ENCODE measurements at regions not wholly inside any gene's neighbourhood (a gene's known extent, or its start where the extent isn't known, plus 50 kb on each side); places are given as distances from the start of the nearest gene placed in this dataset.

- Histone ChIP-seq H3K4me2 (ENCODE audit: low read depth, low read length) (no peak overlapping the region), H3K79me2 (ENCODE audit: insufficient read depth, low read length) (no peaks in the 10 kb centered on the region), H3K36me3 (replicated peaks in 1 of 2; ENCODE audit: control insufficient read depth in 1 of 2, insufficient read depth in 2 of 2, low read length in 2 of 2) (no peaks in the 10 kb centered on the region), H2AFZ (ENCODE audit: low read length) (no peak overlapping the region), H3K9ac (ENCODE audit: insufficient read depth, low read depth, low read length) (no peak overlapping the region), H4K20me1 (ENCODE audit: insufficient read depth, low read length) (no peaks in the 10 kb centered on the region), H3K27ac (ENCODE audit: extremely low read length, insufficient read depth, low read length) (no peak overlapping the region), H3K4me3 (replicated peaks in 1 of 3; ENCODE audit: insufficient read depth in 1 of 3, low read depth in 2 of 3, low read length in 3 of 3) (no peak overlapping the region), H3K4me1 (ENCODE audit: insufficient read depth, low read length) (no peaks in the 10 kb centered on the region), H3K27me3 (ENCODE audit: control insufficient read depth in 1 of 2, insufficient read depth in 2 of 2, low read length in 2 of 2) (no peaks in the 10 kb centered on the region), H3K9me3 (ENCODE audit: low read length) (no peaks in the 10 kb centered on the region)
- POLR2A ChIA-PET: no interaction called here
- FAIRE-seq (no peak), DNase-seq (ENCODE audit: low spot score) (no peak), ATAC-seq (no peak)
- no TSS peak for BruUV-seq (replicated peaks)
- WGBS (ENCODE audit: low lambda C conversion rate): 0% methylated on average over 3 of the region's 3 CpGs
- in situ Hi-C loops (cut with HindIII; ENCODE audit: extremely low pct_ligation_motif_present, low pct_unique_long_range_greater_than_20kb): no loop called here
- intact Hi-C loops (cut with micrococcal nuclease; ENCODE audit: unreplicated experiment): no loop called here
- no peak for TF ChIP-seq ZSCAN29 (CRISPR knock-in tag; conservative IDR thresholded peaks at IDR 0.05)
- TF ChIP-seq ZNF180 (CRISPR knock-in tag; IDR thresholded peaks at IDR 0.05; ENCODE audit: borderline replicate concordance, low read depth): no peak
- TF ChIP-seq ZNF770 (CRISPR knock-in tag; IDR thresholded peaks at IDR 0.05): no peak
- no peak for TF ChIP-seq PBX3 (CRISPR knock-in tag; IDR thresholded peaks at IDR 0.05; ENCODE audit: borderline replicate concordance)
- TF ChIP-seq ZFP1 (CRISPR knock-in tag; IDR thresholded peaks at IDR 0.05): no peak
- no peak for TF ChIP-seq PHB2 (IDR thresholded peaks at IDR 0.05; ENCODE audit: partially characterized antibody)
- TF ChIP-seq ZNF749 (CRISPR knock-in tag; IDR thresholded peaks at IDR 0.05; ENCODE audit: borderline replicate concordance): no peak
- TF ChIP-seq, protein P1, sequence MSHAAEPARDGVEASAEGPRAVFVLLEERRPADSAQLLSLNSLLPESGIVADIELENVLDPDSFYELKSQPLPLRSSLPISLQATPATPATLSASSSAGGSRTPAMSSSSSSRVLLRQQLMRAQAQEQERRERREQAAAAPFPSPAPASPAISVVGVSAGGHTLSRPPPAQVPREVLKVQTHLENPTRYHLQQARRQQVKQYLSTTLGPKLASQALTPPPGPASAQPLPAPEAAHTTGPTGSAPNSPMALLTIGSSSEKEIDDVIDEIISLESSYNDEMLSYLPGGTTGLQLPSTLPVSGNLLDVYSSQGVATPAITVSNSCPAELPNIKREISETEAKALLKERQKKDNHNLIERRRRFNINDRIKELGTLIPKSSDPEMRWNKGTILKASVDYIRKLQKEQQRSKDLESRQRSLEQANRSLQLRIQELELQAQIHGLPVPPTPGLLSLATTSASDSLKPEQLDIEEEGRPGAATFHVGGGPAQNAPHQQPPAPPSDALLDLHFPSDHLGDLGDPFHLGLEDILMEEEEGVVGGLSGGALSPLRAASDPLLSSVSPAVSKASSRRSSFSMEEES (CRISPR knock-in tag; IDR thresholded peaks at IDR 0.05): no peak
- no peak for TF ChIP-seq ZNF10 (CRISPR knock-in tag; IDR thresholded peaks at IDR 0.05; ENCODE audit: borderline replicate concordance, low read depth)
- TF ChIP-seq, protein P2, sequence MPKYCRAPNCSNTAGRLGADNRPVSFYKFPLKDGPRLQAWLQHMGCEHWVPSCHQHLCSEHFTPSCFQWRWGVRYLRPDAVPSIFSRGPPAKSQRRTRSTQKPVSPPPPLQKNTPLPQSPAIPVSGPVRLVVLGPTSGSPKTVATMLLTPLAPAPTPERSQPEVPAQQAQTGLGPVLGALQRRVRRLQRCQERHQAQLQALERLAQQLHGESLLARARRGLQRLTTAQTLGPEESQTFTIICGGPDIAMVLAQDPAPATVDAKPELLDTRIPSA (CRISPR knock-in tag; IDR thresholded peaks at IDR 0.05; ENCODE audit: borderline replicate concordance): no peak
- TF ChIP-seq ZNF496 (CRISPR knock-in tag; IDR thresholded peaks at IDR 0.05; ENCODE audit: insufficient replicate concordance): no peak
- no peak for TF ChIP-seq SALL1 (CRISPR knock-in tag; IDR thresholded peaks at IDR 0.05)
- no peak for TF ChIP-seq POGK (CRISPR knock-in tag; conservative IDR thresholded peaks at IDR 0.05)
- TF ChIP-seq BHLHE40 (IDR thresholded peaks at IDR 0.05; ENCODE audit: low read length): no peak
- TF ChIP-seq ZNF12 (CRISPR knock-in tag; IDR thresholded peaks at IDR 0.05): no peak
- no peak for TF ChIP-seq ZNF839 (CRISPR knock-in tag; IDR thresholded peaks at IDR 0.05; ENCODE audit: borderline replicate concordance)
- TF ChIP-seq POLR2A (IDR thresholded peaks at IDR 0.05; ENCODE audit: insufficient read depth in 1 of 2, low read depth in 2 of 2, low read length in 2 of 2): no peak
- TF ChIP-seq STAG1 (CRISPR knock-in tag; IDR thresholded peaks at IDR 0.05): no peak
- CTCF ChIA-PET (ENCODE audit: low intra/inter-chr PET ratio, low total read pairs): no interaction called here
These were observed 523.1 kb upstream of the HS6ST1 start for GRCh38 chr2:128841803-128842202.
